ENCODE measurements at regions not wholly inside any gene's neighbourhood (a gene's known extent, or its start where the extent isn't known, plus 50 kb on each side); places are given as distances from the start of the nearest gene placed in this dataset.

GRCh38 chr5:171609806-171610452 is 175.7 kb upstream of the SMIM23 start:
- TF ChIP-seq TEAD4 (IDR thresholded peaks at IDR 0.05) (no peak), REST (IDR thresholded peaks at IDR 0.05; ENCODE audit: low read depth) (no peak), YY1 (IDR thresholded peaks at IDR 0.05; ENCODE audit: low read depth) (no peak), EGR1 (IDR thresholded peaks at IDR 0.05) (no peak), TAF1 (IDR thresholded peaks at IDR 0.05; ENCODE audit: low read depth) (no peak), EP300 (IDR thresholded peaks at IDR 0.05; ENCODE audit: borderline replicate concordance) (no peak), MAX (IDR thresholded peaks at IDR 0.05) (no peak), RAD21 (IDR thresholded peaks at IDR 0.05; ENCODE audit: low read depth) (no peak), TCF12 (IDR thresholded peaks at IDR 0.05; ENCODE audit: low read depth) (no peak), FOXM1 (IDR thresholded peaks at IDR 0.05; ENCODE audit: borderline replicate concordance, low read depth) (no peak)

- no peak for TF ChIP-seq FOXM1 (IDR thresholded peaks at IDR 0.05; ENCODE audit: borderline replicate concordance, low read depth)
- no peak for TF ChIP-seq CEBPB (IDR thresholded peaks at IDR 0.05)
- TF ChIP-seq ZBTB7A (IDR thresholded peaks at IDR 0.05; ENCODE audit: low read depth), result no peak
- TF ChIP-seq RAD21 (IDR thresholded peaks at IDR 0.05; ENCODE audit: low read depth), result no peak
- TF ChIP-seq TAF1 (IDR thresholded peaks at IDR 0.05; ENCODE audit: low read depth), result no peak
- no peak for TF ChIP-seq NFIC (IDR thresholded peaks at IDR 0.05)
- no peak for TF ChIP-seq EGR1 (IDR thresholded peaks at IDR 0.05)
- no peak for TF ChIP-seq EP300 (IDR thresholded peaks at IDR 0.05; ENCODE audit: borderline replicate concordance)
Measured at GRCh38 chr5:171610686-171611085, 174.9 kb upstream of the SMIM23 start.

- no peak for TF ChIP-seq TEAD4 (IDR thresholded peaks at IDR 0.05)
- TF ChIP-seq CREB1 (IDR thresholded peaks at IDR 0.05; ENCODE audit: low read depth), result no peak
- no peak for TF ChIP-seq MAX (IDR thresholded peaks at IDR 0.05)
- no peak for TF ChIP-seq TAF1 (IDR thresholded peaks at IDR 0.05; ENCODE audit: low read depth)
- TF ChIP-seq YY1 (IDR thresholded peaks at IDR 0.05; ENCODE audit: low read depth), result no peak
- no peak for TF ChIP-seq REST (IDR thresholded peaks at IDR 0.05; ENCODE audit: low read depth)
Measured at GRCh38 chr5:171612749-171613148, 172.9 kb upstream of the SMIM23 start.

GRCh38 chr5:171614511-171614910 is 171.1 kb upstream of the SMIM23 start:
- TF ChIP-seq ZBTB7A (IDR thresholded peaks at IDR 0.05; ENCODE audit: low read depth) (no peak), CREB1 (IDR thresholded peaks at IDR 0.05; ENCODE audit: low read depth) (no peak), CEBPB (IDR thresholded peaks at IDR 0.05) (no peak), USF1 (IDR thresholded peaks at IDR 0.05) (no peak), FOXM1 (IDR thresholded peaks at IDR 0.05; ENCODE audit: borderline replicate concordance, low read depth) (no peak), EGR1 (IDR thresholded peaks at IDR 0.05) (no peak), YY1 (IDR thresholded peaks at IDR 0.05; ENCODE audit: low read depth) (no peak), TEAD4 (IDR thresholded peaks at IDR 0.05) (no peak), NFIC (IDR thresholded peaks at IDR 0.05) (no peak), RAD21 (IDR thresholded peaks at IDR 0.05; ENCODE audit: low read depth) (no peak), EP300 (IDR thresholded peaks at IDR 0.05; ENCODE audit: borderline replicate concordance) (no peak), REST (IDR thresholded peaks at IDR 0.05; ENCODE audit: low read depth) (no peak)

- TF ChIP-seq TEAD4 (IDR thresholded peaks at IDR 0.05) (0 out of 2 replicates have a peak, but pooled peaks have one; percentile 16), MAX (IDR thresholded peaks at IDR 0.05) (peak; percentile 79), RAD21 (IDR thresholded peaks at IDR 0.05; ENCODE audit: low read depth) (no peak), CEBPB (IDR thresholded peaks at IDR 0.05) (no peak), TAF1 (IDR thresholded peaks at IDR 0.05; ENCODE audit: low read depth) (no peak), EP300 (IDR thresholded peaks at IDR 0.05; ENCODE audit: borderline replicate concordance) (no peak), CREB1 (IDR thresholded peaks at IDR 0.05; ENCODE audit: low read depth) (no peak)
Measured at GRCh38 chr5:171614971-171615653, 170.5 kb upstream of the SMIM23 start.
